ENCODE measurements at regions not wholly inside any gene's neighbourhood (a gene's known extent, or its start where the extent isn't known, plus 50 kb on each side); places are given as distances from the start of the nearest gene placed in this dataset.

GRCh38 chr1:98072047-98072446 is 151.2 kb upstream of the DPYD start:
- H3K27me3 ChIP-seq (ENCODE audit: control insufficient read depth, insufficient read depth, low read length): no peaks in the 10 kb centered on the region
- no peak for TF ChIP-seq CTCF (IDR thresholded peaks at IDR 0.05; ENCODE audit: insufficient read depth, low read length, poor library complexity, severe bottlenecking)
- H3K36me3 ChIP-seq (ENCODE audit: control insufficient read depth, insufficient read depth, low read length): no peaks in the 10 kb centered on the region
- DNase-seq (ENCODE audit: low read depth): no peak
- no peak overlapping the region for H3K4me3 ChIP-seq (ENCODE audit: low read depth, low read length)

GRCh38 chr1:98068016-98068415 is 147.2 kb upstream of the DPYD start:
- Histone ChIP-seq H3K27me3 (ENCODE audit: control insufficient read depth, insufficient read depth, low read length) (no peaks in the 10 kb centered on the region), H3K4me3 (ENCODE audit: low read depth, low read length) (no peak overlapping the region), H3K36me3 (ENCODE audit: control insufficient read depth, insufficient read depth, low read length) (no peaks in the 10 kb centered on the region)
- no peak for DNase-seq (ENCODE audit: low read depth)
- TF ChIP-seq CTCF (IDR thresholded peaks at IDR 0.05; ENCODE audit: insufficient read depth, low read length, poor library complexity, severe bottlenecking): no peak

- no peak for DNase-seq (ENCODE audit: low read depth)
These were observed 146.1 kb upstream of the DPYD start for GRCh38 chr1:98066911-98067310.

GRCh38 chr1:98059620-98060019 is 138.8 kb upstream of the DPYD start:
- DNase-seq (ENCODE audit: low read depth): no peak
- Histone ChIP-seq H3K27me3 (ENCODE audit: control insufficient read depth, insufficient read depth, low read length) (no peaks in the 10 kb centered on the region), H3K36me3 (ENCODE audit: control insufficient read depth, insufficient read depth, low read length) (no peaks in the 10 kb centered on the region), H3K4me3 (ENCODE audit: low read depth, low read length) (no peak overlapping the region)
- TF ChIP-seq CTCF (IDR thresholded peaks at IDR 0.05; ENCODE audit: insufficient read depth, low read length, poor library complexity, severe bottlenecking): no peak

More at GRCh38 chr1:98066911-98067310, 146.1 kb upstream of the DPYD start:
- Histone ChIP-seq H3K4me3 (ENCODE audit: low read depth, low read length) (no peak overlapping the region), H3K36me3 (ENCODE audit: control insufficient read depth, insufficient read depth, low read length) (no peaks in the 10 kb centered on the region), H3K27me3 (ENCODE audit: control insufficient read depth, insufficient read depth, low read length) (no peaks in the 10 kb centered on the region)
- TF ChIP-seq CTCF (IDR thresholded peaks at IDR 0.05; ENCODE audit: insufficient read depth, low read length, poor library complexity, severe bottlenecking): no peak

- H3K36me3 ChIP-seq (ENCODE audit: control insufficient read depth, insufficient read depth, low read length): no peaks in the 10 kb centered on the region
- no peak overlapping the region for H3K4me3 ChIP-seq (ENCODE audit: low read depth, low read length)
- TF ChIP-seq CTCF (IDR thresholded peaks at IDR 0.05; ENCODE audit: insufficient read depth, low read length, poor library complexity, severe bottlenecking): no peak
- no peak for DNase-seq (ENCODE audit: low read depth)
- H3K27me3 ChIP-seq (ENCODE audit: control insufficient read depth, insufficient read depth, low read length): no peaks in the 10 kb centered on the region
These were observed 137.8 kb upstream of the DPYD start for GRCh38 chr1:98058676-98059075.

- H3K36me3 ChIP-seq (ENCODE audit: control insufficient read depth, insufficient read depth, low read length): no peaks in the 10 kb centered on the region
- DNase-seq (ENCODE audit: low read depth): no peak
- no peaks in the 10 kb centered on the region for H3K27me3 ChIP-seq (ENCODE audit: control insufficient read depth, insufficient read depth, low read length)
- no peak for TF ChIP-seq CTCF (IDR thresholded peaks at IDR 0.05; ENCODE audit: insufficient read depth, low read length, poor library complexity, severe bottlenecking)
- no peak overlapping the region for H3K4me3 ChIP-seq (ENCODE audit: low read depth, low read length)
These were observed 136.5 kb upstream of the DPYD start for GRCh38 chr1:98057236-98057910.

All from kidney epithelial cell (primary cell).